ENCODE measurements at regions not wholly inside any gene's neighbourhood (a gene's known extent, or its start where the extent isn't known, plus 50 kb on each side); places are given as distances from the start of the nearest gene placed in this dataset.

DNA sequence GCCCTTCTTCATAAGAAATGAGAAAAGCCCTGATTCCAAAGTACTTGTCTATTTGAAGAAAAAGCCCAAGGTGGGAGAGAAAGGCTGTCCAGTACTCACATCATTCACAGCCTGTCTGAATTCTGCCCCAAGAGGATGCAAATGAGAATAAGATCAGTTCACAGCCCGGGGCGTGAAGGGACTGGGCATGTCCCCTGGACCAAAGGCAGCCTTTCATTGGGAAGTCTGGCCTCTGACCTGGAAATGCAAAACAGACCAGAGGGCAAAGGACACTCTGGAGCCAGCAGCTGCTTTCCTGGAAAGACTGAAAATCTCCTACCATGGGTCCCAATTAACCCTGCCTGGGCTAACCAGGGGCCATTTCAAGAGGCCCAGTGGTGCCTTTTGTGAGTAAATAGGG is 191.2 kb upstream of the PELI2 start:
- DNase-seq (ENCODE audit: low spot score in 2 of 2): no peak
- intact Hi-C loops (cut with DNase I; ENCODE audit: low total_unique reads): no loop called here
- H3K4me3 ChIP-seq (ENCODE audit: low read depth, poor library complexity, severe bottlenecking): no peak overlapping the region
- TF ChIP-seq POLR2A (IDR thresholded peaks at IDR 0.05): no peak
- TF ChIP-seq, protein P1, sequence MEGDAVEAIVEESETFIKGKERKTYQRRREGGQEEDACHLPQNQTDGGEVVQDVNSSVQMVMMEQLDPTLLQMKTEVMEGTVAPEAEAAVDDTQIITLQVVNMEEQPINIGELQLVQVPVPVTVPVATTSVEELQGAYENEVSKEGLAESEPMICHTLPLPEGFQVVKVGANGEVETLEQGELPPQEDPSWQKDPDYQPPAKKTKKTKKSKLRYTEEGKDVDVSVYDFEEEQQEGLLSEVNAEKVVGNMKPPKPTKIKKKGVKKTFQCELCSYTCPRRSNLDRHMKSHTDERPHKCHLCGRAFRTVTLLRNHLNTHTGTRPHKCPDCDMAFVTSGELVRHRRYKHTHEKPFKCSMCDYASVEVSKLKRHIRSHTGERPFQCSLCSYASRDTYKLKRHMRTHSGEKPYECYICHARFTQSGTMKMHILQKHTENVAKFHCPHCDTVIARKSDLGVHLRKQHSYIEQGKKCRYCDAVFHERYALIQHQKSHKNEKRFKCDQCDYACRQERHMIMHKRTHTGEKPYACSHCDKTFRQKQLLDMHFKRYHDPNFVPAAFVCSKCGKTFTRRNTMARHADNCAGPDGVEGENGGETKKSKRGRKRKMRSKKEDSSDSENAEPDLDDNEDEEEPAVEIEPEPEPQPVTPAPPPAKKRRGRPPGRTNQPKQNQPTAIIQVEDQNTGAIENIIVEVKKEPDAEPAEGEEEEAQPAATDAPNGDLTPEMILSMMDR (IDR thresholded peaks at IDR 0.05): no peak
- 76 to 88% methylated on average over 2 of the region's 2 CpGs for WGBS, 2 donors

DNA sequence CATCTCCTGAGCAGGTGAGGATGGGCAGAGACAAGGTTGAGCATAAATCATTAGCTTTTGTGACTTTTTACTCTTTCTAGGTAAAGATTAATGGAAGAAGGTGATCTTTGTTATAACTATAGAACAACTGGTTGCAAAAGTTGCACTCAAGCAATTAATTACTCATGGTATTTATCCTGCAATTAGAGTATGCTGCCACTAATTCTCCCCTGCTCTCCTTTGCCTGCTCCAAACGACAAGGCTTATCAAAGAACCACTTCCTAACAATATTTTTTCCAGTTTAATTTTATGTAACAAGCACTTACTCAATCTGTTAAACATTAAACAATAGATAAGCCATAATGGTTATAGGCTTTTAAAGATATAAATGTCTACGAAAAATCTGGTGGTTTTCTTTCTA is 189.9 kb upstream of the PELI2 start:
- DNase-seq (ENCODE audit: low spot score in 2 of 2): no peak
- H3K4me3 ChIP-seq (ENCODE audit: low read depth, poor library complexity, severe bottlenecking): no peak overlapping the region
- WGBS, 2 donors: 51 to 53% methylated on average over 2 of the region's 2 CpGs
- TF ChIP-seq, protein P1 (IDR thresholded peaks at IDR 0.05): no peak
- TF ChIP-seq POLR2A (IDR thresholded peaks at IDR 0.05): no peak
- intact Hi-C loops (cut with DNase I; ENCODE audit: low total_unique reads): no loop called here

- no peak overlapping the region for H3K4me3 ChIP-seq (ENCODE audit: low read depth, poor library complexity, severe bottlenecking)
- no peak for TF ChIP-seq POLR2A (IDR thresholded peaks at IDR 0.05)
- TF ChIP-seq, protein P1 (IDR thresholded peaks at IDR 0.05): no peak
- intact Hi-C loops (cut with DNase I; ENCODE audit: low total_unique reads): no loop called here
- DNase-seq (ENCODE audit: low spot score in 2 of 2): no peak
- 72 to 78% methylated on average over 4 of the region's 4 CpGs for WGBS, 2 donors
Measured at GRCh38 chr14:55929136-55929535, 189.1 kb upstream of the PELI2 start.

DNA sequence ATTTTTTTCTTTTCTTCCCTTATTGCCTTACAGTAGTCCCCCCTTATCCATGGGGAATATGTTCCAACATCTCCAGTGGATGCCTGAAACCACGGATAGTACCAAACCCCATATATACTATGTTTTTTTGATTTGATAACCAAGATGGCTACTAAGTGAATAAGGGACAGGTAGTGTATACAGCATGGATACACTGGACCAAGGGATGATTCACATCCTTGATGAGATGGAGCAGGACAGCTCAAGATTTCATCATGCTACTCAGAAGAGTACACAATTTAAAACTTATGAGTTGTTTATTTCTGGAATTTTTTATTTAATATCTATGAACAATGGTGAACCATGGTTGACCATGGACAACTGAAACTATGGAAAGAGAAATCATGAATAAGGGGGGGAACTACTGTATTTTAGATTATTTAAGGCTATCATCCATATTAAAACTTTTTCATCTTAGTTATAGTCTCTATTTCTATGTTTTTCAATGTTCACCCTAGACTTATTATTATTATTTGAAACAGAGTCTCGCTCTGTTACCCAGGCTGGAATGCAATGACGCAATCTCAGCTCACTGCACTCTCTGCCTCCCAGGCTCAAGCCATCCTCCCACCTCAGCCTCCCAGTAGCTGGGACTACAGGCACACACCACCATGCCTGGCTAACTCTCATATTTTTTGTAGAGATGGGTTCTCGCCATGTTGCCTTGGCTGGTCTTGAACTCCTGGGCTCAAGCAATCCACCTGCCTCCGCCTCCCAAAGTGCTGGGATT is 188.0 kb upstream of the PELI2 start:
- no peak overlapping the region for H3K4me3 ChIP-seq (ENCODE audit: low read depth, poor library complexity, severe bottlenecking)
- TF ChIP-seq POLR2A (IDR thresholded peaks at IDR 0.05): no peak
- TF ChIP-seq, protein P1 (IDR thresholded peaks at IDR 0.05): no peak
- DNase-seq (ENCODE audit: low spot score in 2 of 2): no peak
- intact Hi-C loops (cut with DNase I; ENCODE audit: low total_unique reads): no loop called here
- 93 to 95% methylated on average over 5 of the region's 5 CpGs for WGBS, 2 donors

- no peak overlapping the region for H3K4me3 ChIP-seq (ENCODE audit: low read depth, poor library complexity, severe bottlenecking)
- no peak for DNase-seq (ENCODE audit: low spot score in 2 of 2)
- 78 to 82% methylated on average over 3 of the region's 3 CpGs for WGBS, 2 donors
- intact Hi-C loops (cut with DNase I; ENCODE audit: low total_unique reads): no loop called here
- TF ChIP-seq POLR2A (IDR thresholded peaks at IDR 0.05): no peak
- TF ChIP-seq, protein P1 (IDR thresholded peaks at IDR 0.05): no peak
Measured at GRCh38 chr14:55936691-55937090, 181.5 kb upstream of the PELI2 start.
